Superior temporal gyrus (tissue), 1 donor: ENCODE measurements at regions not wholly inside any gene's neighbourhood (a gene's known extent, or its start where the extent isn't known, plus 50 kb on each side); places are given as distances from the start of the nearest gene placed in this dataset.

Experiments used
- DNase-seq: peaks from one replicate; pipeline ENCODE4 v3.0.0-alpha.2; 2016; ENCODE audit errors: extremely low spot score

DNA sequence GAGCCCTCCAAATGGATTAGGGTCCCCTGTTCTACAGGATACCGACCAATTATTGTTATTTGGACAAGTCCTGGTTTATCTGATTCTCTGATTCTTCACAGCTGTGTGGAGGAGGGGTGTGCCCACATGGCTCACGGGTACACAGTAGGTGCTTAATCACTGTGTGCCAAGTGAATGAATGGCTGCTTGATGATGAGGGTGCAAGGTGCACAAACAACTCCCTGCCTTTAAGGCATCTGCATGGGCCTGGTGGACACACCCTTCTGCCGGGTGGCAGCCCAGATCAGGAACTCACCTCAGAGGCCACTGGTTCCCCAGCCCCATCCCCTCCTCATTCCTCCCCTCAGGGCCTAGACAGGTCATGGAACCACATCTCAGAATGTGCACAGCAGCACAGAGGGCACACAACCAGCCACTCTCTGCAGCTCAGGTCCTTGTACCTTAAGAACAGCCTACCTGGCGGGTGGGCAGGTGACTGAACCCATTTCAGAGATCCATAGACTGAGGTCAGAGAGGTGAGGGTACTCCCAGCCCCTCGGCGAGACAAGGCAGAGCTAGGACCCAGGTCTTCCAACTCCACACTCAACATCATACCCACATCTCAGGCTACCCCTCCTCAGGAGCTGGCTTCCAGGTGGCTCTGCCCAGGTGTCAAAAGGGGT is 50.3 kb downstream of the SHANK2 start:
- DNase-seq: no peak

DNA sequence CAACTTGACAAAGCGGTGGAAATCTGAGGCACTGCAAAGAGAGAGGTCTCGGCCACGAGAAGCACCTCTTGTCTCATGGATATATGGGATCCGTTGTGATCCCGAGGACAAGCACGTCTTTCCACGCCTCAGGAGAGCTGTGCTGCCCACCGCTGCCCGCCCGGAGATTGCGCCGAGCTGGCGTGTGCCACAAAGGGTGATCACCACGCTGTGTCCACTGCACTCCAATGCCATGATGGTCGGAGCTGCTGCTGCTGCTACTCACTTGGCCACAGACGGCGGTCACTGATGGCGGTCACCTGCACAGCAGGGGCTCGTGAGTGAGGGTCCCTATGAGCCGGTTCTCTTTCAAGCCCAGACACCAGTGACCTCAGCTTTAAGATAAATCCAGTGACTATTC is 51.1 kb downstream of the SHANK2 start:
- DNase-seq: no peak

DNA sequence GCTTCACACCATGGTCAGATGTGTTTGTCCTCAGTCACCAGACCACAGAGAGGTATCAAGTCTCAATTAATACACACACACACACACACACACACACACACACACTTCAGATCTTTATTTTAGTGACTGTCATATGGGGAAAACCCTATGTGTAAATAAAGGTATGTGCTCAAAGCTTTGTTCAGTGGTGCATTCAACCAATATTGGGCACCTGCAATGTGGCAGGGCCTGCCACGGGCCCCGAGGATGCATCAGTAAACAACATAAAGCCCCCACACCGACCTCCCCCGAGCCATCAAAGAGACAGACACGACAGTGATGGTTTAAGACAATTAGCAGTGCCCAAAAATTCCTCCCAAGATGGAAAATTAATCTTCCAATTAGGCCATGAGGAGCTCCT is 51.6 kb downstream of the SHANK2 start:
- no peak for DNase-seq

DNA sequence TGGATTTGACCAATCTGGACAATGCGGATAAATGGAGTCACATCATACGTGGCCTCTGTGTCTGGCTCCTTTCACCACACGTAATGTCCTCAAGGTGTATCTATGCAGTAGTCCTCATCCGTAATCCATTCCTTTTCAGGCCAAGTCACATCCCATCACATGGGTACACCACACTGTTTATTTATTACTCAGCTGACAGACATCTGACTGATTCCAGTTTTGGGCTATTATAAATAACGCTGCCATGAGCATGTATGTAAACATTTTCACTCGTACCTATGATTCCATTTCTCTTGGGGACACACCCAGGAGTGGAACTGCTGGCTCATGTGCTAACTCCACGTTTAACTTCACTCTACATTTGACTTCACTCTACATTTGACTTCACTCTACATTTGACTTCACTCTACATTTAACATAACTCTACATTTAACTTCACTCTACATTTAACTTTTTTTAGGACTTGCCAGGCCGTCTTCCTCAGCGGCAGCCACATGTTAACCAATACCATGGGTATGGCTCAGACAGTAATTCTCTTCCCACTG is 52.1 kb downstream of the SHANK2 start:
- DNase-seq: no peak

DNA sequence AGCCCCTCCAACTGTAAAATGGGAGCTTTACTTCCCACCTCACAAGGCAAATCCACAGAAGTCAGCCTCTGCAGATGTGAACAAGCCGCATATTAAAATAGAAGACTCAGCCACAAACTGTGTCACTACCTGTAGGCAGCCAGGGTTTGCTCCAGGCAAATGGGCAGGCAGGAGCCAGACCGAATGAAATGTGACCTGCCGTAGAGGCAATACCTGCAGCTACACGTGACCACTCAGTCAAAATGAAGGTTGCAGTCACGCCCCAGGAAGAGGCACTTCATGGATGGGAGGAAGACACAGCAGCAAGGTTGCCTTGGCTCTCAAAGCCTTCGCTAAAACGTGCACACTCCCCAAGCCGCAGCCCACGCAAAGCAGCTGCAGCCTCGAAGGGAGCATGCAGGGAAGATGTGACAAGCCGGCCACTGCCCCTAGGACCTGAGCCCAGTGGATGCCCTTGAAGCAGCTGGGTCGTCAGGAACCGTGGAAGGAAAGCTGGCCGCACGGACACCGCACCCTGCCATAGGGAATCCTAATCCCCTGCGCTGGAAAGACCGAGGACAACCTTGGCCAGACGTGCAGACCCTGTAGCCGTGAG is 53.1 kb downstream of the SHANK2 start:
- DNase-seq: no peak

DNA sequence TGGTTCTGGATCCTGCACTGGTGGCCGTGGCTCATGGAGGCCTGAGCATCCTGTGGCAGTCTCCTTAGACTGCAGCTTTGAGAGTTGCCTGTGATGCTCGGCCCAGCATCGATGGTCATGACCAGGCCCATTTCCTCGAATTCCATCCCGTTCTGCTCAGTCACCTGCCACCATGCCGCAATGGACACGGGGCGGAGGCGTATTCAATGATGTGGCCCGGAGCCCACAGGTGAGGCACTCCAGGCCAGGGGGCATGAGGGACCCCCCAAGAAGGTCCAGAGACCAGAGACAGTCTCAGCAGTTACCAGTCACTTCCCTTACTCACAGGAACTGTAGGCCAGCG is 53.6 kb downstream of the SHANK2 start:
- no peak for DNase-seq

DNA sequence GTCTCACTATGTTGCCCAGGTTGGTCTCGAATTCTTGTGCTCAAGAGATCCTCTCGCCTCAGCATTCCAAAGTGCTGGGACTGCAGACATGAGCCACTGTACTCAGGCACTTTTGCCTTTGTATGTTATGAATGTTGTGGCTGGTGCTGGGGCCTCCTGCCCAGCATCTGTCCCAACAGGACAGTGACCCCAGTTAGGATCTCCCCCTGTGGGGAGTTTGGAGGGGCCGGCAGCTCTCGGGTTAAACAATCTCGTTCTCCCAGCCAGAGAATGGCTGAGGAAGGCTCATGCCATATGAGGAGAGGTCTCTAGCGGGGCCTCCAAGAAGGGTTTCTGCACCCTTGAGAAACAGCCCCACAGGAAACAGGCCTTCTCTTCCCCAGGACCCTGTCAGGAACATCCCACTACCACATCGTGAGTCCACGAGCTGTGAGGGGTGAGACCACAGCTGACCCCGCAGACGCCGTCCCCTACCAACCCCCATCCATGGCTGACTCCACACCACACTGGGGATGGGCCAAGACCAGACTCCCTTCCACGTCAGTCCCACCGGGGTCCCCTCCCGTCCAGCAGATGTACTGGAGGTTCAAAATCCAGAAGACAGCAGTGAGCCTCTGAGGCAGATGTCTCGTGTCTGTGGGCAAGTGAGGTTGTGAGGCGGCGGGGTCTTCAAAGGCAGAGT is 54.1 kb downstream of the SHANK2 start:
- DNase-seq: no peak

DNA sequence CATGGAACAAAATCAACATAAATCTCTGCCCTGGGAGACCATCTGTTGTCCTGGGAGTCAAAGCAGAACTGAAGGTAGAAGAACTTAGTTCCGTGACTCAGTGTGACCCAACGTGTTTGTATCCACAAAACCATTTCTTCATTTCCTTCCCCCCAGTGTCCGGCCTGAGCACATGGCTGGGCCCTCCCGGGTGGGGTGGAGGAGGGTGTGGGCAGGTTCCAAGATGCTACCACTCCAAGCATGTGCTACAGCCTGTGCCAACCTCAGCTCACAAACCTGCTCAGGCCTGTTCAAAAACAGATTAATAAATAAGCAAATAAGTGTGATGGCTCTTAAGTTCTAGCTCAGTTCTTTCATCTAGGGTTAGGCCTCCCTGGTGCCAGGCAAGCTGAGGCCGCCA is 55.3 kb downstream of the SHANK2 start:
- no peak for DNase-seq

DNA sequence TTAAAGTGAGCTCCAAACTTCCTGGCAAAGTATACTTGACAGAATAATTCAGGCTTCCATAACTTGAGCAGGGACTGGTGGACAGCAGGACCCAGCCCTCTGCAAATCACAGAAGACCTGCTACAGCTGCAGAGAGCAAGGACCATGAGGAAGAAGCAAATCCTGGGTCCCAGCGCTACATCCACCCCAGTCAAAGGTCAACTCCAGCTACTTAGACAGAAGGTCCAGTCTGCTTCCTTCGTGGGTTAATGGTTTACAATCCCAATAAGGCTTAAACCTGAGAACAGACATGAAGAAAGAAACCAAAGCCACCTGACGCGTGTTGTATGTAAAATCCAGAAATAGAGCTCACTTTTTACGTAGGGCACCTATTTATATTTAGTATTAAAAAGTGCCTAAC is 57.7 kb downstream of the SHANK2 start:
- DNase-seq: no peak

DNA sequence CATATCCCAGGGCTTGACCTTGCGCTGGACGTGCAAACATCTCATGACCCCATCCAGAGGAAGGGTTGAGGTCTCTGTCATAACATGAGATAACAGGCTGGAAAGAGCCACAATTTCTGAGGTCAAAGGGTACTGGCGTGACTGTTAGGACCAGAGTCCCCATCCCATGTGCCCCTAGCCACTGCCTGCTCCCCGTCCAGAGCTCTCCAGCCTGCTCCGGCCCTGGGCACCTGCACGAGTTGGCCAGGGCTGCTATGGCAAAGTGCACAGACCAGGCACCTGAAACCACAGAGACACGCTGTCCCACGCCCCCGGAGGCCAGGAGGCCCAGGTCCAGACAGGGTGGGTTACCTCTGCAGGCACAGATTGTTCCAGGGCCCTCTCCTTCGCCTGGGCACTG is 58.9 kb downstream of the SHANK2 start:
- DNase-seq: no peak

DNA sequence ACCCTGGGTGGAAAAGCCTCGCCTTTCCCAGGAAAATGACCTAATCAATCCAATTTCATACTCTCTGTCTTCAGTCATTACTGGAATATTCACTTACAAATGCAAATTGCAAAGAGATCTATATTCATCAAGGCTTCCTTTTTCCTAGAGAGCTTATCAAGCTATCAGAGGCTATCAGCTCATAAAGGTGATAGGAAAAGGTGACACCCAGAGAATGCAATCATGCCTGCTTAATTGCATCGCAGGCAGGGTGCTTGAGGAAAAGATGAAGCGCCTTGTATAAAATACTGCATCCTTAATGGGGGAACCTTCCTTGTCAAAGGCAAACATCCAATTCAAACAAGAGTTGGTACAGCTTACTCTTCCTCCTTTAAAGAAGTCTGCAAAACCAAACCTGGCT is 59.7 kb downstream of the SHANK2 start:
- no peak for DNase-seq

DNA sequence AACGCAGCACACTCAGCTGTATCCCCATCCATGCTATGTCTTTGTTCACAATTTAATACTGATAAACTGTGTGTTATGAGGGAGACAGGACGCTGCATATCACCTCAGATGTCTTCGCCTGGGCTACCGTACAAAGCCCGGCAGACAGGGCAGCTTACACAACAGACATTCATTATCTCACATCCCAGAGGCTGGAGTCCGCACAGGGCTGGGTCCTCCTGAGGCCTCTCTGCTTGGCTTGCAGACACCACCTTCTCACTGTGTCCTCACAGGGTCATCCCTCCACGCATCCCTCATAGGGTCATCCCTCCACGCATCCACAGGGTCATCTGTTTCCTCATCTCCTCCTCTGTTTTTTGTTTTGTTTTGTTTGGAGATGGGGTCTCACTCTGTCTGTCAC is 61.2 kb downstream of the SHANK2 start:
- no peak for DNase-seq

DNA sequence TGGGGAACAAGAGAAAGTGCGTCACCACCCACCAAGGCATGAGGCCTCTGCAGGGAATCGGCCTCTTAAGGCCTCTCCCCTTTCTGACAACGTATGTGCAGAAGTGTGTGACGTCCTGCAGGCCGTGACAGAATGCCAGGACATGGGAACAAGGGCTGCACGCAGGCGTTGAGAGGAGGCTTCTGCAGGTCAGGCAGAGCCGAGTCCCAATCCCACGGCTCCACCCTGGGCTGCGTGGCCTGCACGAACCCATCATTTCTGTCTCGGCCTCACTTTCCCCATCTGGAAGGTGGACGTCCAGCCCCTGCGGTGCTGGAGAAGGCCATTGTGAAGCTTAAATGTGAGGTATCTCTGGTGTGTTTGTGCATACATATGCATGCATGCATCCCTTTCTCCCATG is 61.8 kb downstream of the SHANK2 start:
- DNase-seq: no peak

DNA sequence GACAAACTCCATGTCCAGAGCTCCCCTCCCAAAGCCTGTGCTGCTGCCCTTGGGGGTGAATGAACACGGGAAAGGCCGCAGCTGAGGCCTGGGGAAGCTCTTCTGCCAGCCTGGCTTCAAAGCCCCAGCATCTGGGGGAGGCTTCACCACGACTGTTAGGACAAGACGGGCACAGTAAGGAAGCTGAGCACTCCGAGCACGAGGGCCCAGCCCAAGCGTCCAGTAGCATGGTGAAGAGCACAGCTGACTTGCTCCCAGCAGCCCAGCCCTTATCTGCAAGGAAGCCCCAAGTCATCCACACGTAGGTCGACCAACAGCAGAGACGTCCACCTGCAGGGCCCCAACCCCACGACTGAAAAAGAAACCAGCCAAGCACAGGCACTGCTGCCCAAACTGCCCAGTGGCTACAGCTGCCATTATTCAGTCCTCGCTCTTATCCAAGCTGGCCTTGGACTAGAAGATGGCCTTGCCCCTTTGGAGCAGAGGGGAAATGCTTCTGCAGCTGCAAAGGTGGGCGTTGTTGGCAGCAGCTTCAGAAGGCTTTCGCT is 62.5 kb downstream of the SHANK2 start:
- no peak for DNase-seq

DNA sequence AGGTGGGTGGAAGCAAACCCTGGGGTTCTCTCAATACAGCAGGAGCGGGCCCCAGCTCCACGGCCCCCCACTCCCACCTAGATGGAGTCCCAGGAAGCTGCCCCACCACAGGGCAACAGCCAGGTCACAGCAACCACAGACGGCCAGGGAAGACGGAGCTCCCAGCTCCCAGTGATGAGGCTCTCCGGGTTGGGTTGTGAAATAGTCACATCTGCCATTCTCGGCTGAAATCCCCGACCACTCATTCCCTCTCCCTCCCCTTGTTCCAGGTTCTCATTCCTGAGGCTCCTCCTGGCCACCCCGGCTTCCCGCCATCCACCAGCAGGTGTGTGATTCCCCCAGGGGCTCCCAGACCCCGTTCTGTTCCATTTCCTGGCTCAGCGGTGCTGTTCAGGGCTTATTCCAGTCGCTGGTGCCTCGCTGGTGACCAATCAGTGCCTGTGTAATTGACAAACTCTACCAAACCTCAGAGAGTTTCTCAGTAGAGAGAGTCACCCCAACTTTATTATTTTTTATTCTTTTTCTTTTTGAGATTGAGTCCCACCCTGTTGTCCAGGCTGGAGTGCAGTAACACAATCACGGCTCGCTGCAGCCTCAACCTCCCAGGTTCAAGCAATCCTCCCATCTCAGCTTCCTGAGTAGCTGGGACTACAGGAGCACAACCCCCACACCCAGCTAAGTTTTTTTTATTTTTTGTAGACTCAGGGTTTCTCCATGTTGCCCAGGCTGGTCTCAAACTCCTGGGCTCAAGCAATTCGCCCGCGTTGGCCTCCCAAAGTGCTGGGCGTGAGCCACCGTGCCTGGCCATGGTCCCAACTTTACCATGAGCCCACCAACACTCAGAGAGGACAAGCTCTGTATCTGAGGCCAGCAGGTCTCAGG is 63.2 kb downstream of the SHANK2 start:
- no peak for DNase-seq

DNA sequence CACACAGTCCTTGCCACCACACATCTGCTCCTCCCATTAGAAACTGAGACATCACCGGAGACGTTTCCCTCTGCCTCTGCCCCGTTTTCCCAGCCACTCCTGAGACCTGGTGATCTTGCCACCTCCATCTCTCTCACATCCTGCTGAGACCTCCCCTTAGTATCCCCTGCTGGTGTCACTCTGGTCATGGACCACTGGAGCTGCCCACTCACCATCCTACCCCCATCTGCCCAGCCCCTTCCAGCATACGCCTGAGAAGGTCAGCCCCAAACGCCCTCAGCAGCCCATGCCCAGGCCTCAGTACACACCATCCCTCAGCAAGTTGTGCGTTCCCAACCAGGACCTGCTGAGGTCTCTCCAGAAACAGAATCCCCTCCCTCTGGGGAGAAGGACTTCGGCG is 64.3 kb downstream of the SHANK2 start:
- no peak for DNase-seq

DNA sequence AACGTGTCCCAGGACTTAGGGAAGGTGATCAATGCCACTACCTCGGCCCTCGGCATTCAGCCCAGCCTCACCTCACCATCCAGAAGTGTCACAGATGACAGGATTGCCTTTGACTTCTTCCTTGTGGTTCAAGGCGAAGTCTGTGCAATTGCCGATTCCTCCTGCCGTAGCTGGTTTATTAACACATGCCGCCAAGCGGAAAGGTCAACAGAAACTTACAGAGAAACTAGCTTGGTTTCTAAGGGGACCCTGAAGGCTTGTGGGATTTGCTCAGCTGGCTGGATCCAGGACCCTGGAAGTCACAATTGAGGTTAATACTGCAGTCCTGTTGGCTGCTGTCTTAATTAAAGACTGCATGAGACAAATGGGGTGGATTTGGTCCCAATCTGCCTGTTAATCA is 65.6 kb downstream of the SHANK2 start:
- no peak for DNase-seq

DNA sequence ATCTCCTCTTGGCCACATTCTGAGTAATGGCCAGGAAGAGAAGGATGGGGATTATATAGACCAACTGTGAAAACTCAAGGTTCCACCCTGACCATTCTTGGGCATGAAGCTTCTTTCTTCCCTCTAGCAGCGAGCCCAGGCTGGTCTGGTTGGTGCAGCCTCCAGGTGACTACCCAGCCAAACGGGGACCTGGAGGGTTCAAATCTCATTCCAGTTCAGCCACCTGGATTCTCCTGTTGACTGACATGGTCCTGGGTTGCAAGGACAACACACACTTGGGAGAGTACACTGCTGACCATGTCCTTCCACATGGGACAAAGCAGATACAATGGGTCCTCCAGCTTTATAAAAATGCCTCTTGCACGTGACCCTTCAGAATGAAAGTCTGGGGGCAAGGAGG is 67.0 kb downstream of the SHANK2 start:
- DNase-seq: no peak

DNA sequence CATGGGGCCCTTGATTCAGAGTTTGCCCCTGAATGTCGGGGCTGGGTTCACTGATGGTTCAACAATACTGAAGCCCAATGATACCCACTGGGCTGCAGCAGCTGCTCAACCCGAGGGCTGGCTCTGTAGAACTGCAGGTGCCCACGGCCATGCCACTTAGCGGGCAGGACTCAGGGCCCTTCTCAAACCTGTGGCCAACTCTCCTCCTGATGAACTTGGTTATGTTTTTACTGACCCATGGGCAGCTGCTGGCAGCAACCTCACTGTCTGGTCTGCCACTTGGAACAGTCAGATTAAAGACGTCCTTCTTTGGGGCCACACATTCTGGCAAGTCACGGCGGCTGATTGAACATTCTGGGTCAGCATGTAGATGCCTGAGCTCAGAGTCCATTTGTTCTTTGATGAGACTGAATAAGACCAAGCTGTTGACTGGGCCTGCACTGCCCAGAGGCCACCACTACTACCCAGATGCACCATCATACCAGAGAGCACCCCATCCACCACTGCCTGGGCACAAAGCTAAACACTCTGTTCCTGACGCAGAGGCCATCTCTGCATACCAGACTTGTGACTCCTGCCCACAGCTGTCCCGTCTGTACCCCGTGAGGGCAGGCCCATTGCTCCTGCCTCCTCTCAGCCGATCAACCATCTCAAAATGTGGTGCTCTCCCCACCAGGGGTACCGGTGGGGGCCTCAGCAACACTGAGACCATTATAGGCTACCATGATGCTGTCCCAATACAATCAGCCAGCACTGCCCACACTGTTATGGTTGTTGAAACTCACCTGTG is 67.8 kb downstream of the SHANK2 start:
- no peak for DNase-seq

DNA sequence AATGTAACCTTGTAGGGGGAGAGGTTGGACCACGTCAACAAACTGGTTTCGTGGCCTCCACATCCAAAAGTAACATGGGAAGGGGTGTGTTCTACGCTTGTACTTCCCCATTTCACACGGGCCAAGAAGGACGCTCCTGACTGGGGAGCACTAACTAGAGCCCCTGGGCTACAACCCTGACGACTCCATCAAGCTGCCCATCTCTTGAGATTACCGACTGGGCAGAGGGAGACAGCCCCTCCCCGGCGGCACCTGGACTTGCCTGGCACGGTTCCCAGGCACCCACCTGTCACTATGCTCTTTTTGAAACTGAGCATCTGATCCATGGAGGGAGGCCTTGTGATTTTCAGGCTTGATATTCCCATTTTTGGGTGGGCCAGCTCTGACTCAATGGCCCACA is 68.5 kb downstream of the SHANK2 start:
- no peak for DNase-seq
